ENCODE measurements at regions not wholly inside any gene's neighbourhood (a gene's known extent, or its start where the extent isn't known, plus 50 kb on each side); places are given as distances from the start of the nearest gene placed in this dataset.

- TF ChIP-seq, protein P1, sequence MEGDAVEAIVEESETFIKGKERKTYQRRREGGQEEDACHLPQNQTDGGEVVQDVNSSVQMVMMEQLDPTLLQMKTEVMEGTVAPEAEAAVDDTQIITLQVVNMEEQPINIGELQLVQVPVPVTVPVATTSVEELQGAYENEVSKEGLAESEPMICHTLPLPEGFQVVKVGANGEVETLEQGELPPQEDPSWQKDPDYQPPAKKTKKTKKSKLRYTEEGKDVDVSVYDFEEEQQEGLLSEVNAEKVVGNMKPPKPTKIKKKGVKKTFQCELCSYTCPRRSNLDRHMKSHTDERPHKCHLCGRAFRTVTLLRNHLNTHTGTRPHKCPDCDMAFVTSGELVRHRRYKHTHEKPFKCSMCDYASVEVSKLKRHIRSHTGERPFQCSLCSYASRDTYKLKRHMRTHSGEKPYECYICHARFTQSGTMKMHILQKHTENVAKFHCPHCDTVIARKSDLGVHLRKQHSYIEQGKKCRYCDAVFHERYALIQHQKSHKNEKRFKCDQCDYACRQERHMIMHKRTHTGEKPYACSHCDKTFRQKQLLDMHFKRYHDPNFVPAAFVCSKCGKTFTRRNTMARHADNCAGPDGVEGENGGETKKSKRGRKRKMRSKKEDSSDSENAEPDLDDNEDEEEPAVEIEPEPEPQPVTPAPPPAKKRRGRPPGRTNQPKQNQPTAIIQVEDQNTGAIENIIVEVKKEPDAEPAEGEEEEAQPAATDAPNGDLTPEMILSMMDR (IDR thresholded peaks at IDR 0.05), result no peak
- TF ChIP-seq POLR2A (IDR thresholded peaks at IDR 0.05), result no peak
Measured at GRCh38 chr6:132130626-132131298, 179.6 kb upstream of the CCN2 start.
